Neural cell (in vitro differentiated cells): ENCODE measurements at regions not wholly inside any gene's neighbourhood (a gene's known extent, or its start where the extent isn't known, plus 50 kb on each side); places are given as distances from the start of the nearest gene placed in this dataset.
"Not testable (repeated sequence)": the region's sequence is repeated elsewhere in the genome, so short reads cannot be mapped to it uniquely, and the experiment has no call there.

Experiments used
- H2AFZ ChIP-seq: fragments of 200-600, 300-800 bp; sonication (generic), shearing (Covaris generic); 2 replicates; pipeline ENCODE4 v1.6.0; 2014; ENCODE audit warnings: low read depth, mild to moderate bottlenecking, antibody characterized with exemption, low read length, moderate library complexity
- H3F3A ChIP-seq: fragments of 200-600 bp; shearing (Covaris generic); 2 replicates; pipeline ENCODE4 v1.6.1; 2016; ENCODE audit warnings: mild to moderate bottlenecking, moderate library complexity, mixed read lengths, antibody characterized with exemption, low read length; ENCODE audit not compliant: insufficient read depth, poor library complexity, severe bottlenecking
- H3K27ac ChIP-seq: fragments of 200-600, 300-800 bp; sonication (generic), shearing (Covaris generic); 2 replicates; pipeline ENCODE4 v1.5.1; 2014; ENCODE audit warnings: mild to moderate bottlenecking, low read length, moderate library complexity
- H3K27me3 ChIP-seq: fragments of 300-800, 200-600 bp; sonication (generic), shearing (Covaris generic); 2 replicates; pipeline ENCODE4 v1.6.0; 2014; ENCODE audit warnings: mild to moderate bottlenecking, low read depth, low read length, moderate library complexity; ENCODE audit not compliant: insufficient read depth
- H3K36me3 ChIP-seq: fragments of 300-800, 200-600 bp; sonication (generic), shearing (Covaris generic); 2 replicates; pipeline ENCODE4 v1.5.1; 2014; ENCODE audit warnings: mild to moderate bottlenecking, antibody characterized with exemption, low read length, moderate library complexity; ENCODE audit not compliant: insufficient read depth
- H3K4me2 ChIP-seq: fragments of 300-800, 200-600 bp; sonication (generic), shearing (Covaris generic); 2 replicates; pipeline ENCODE4 v1.6.0; 2014; ENCODE audit warnings: mild to moderate bottlenecking, low read length
- H3K4me3 ChIP-seq: fragments of 300-800, 200-600 bp; sonication (generic), shearing (Covaris generic); 2 replicates; pipeline ENCODE4 v1.5.1; 2014; ENCODE audit warnings: mild to moderate bottlenecking, low read length, moderate library complexity
- H3K79me2 ChIP-seq: fragments of 200-600 bp; shearing (Covaris generic); replicated peaks from 2 replicates; pipeline ENCODE4 v1.6.0; 2014; ENCODE audit warnings: mild to moderate bottlenecking, low read length, moderate library complexity; ENCODE audit not compliant: insufficient read depth
- H3K9ac ChIP-seq: fragments of 300-800, 200-600 bp; sonication (generic), shearing (Covaris generic); 2 replicates; pipeline ENCODE4 v1.6.1; 2016; ENCODE audit warnings: mild to moderate bottlenecking, low read length, mixed read lengths
- H3K9me2 ChIP-seq: fragments of 200-600 bp; shearing (Covaris generic); 2 replicates; pipeline ENCODE4 v1.6.1; 2016; ENCODE audit warnings: mild to moderate bottlenecking, low read length, mixed read lengths; ENCODE audit not compliant: insufficient read depth
- H3K9me3 ChIP-seq: fragments of 200-600, 300-800 bp; sonication (generic), shearing (Covaris generic); 2 replicates; pipeline ENCODE4 v1.6.1; 2016; ENCODE audit warnings: mild to moderate bottlenecking, mixed run types, low read length, moderate library complexity, mixed read lengths
- H4K20me1 ChIP-seq: fragments of 200-600 bp; shearing (Covaris generic); 2 replicates; pipeline ENCODE4 v1.6.1; 2016; ENCODE audit warnings: mild to moderate bottlenecking, mixed run types; ENCODE audit not compliant: insufficient read depth

- not testable (repeated sequence) for H3F3A ChIP-seq, H4K20me1 ChIP-seq, H3K27me3 ChIP-seq, H3K9ac ChIP-seq, H3K79me2 ChIP-seq, H3K9me2 ChIP-seq, H3K27ac ChIP-seq, H3K4me3 ChIP-seq, H2AFZ ChIP-seq, H3K36me3 ChIP-seq, H3K4me2 ChIP-seq, H3K9me3 ChIP-seq
Observed at GRCh38 chr1:83239568-83239967, 759.4 kb downstream of the TTLL7 start.

- H3K27ac ChIP-seq, H3K9me3 ChIP-seq, H3K79me2 ChIP-seq, H3K27me3 ChIP-seq, H2AFZ ChIP-seq, H3K36me3 ChIP-seq, H3K9me2 ChIP-seq, H3K4me2 ChIP-seq, H3K9ac ChIP-seq, H4K20me1 ChIP-seq, H3K4me3 ChIP-seq, H3F3A ChIP-seq: not testable (repeated sequence)
Observed at GRCh38 chr1:83238654-83239053, 760.3 kb downstream of the TTLL7 start.

- H3K27me3 ChIP-seq, H3K9ac ChIP-seq, H3K4me2 ChIP-seq, H3F3A ChIP-seq, H3K36me3 ChIP-seq, H3K27ac ChIP-seq, H3K9me3 ChIP-seq, H3K9me2 ChIP-seq, H2AFZ ChIP-seq, H4K20me1 ChIP-seq, H3K4me3 ChIP-seq, H3K79me2 ChIP-seq: not testable (repeated sequence)
Observed at GRCh38 chr1:83219788-83220187, 779.1 kb downstream of the TTLL7 start.

GRCh38 chr1:83218036-83218716 lies 780.8 kb downstream of the TTLL7 start:
- H3K4me2 ChIP-seq, H4K20me1 ChIP-seq, H3K79me2 ChIP-seq, H3K4me3 ChIP-seq, H3F3A ChIP-seq, H3K27me3 ChIP-seq, H3K9me3 ChIP-seq, H3K36me3 ChIP-seq, H3K9me2 ChIP-seq, H3K9ac ChIP-seq, H2AFZ ChIP-seq, H3K27ac ChIP-seq: not testable (repeated sequence)

GRCh38 chr1:83214317-83214716 lies 784.6 kb downstream of the TTLL7 start:
- not testable (repeated sequence) for H3K36me3 ChIP-seq, H3K27ac ChIP-seq

GRCh38 chr1:83213648-83214047 lies 785.3 kb downstream of the TTLL7 start:
- not testable (repeated sequence) for H3K79me2 ChIP-seq, H4K20me1 ChIP-seq, H3K9me3 ChIP-seq, H3K4me2 ChIP-seq, H3K9me2 ChIP-seq, H3F3A ChIP-seq, H3K4me3 ChIP-seq, H3K36me3 ChIP-seq, H2AFZ ChIP-seq, H3K27me3 ChIP-seq, H3K9ac ChIP-seq, H3K27ac ChIP-seq

More at GRCh38 chr1:83214317-83214716, 784.6 kb downstream of the TTLL7 start:
- H4K20me1 ChIP-seq, H3K9me2 ChIP-seq, H3K9me3 ChIP-seq, H3K4me2 ChIP-seq, H3K9ac ChIP-seq, H3F3A ChIP-seq, H3K79me2 ChIP-seq, H2AFZ ChIP-seq, H3K4me3 ChIP-seq, H3K27me3 ChIP-seq: not testable (repeated sequence)

GRCh38 chr1:83212033-83212432 lies 786.9 kb downstream of the TTLL7 start:
- H3K4me2 ChIP-seq, H3K36me3 ChIP-seq, H3K4me3 ChIP-seq, H3K27me3 ChIP-seq, H3K9me2 ChIP-seq, H2AFZ ChIP-seq, H3K27ac ChIP-seq, H3K9me3 ChIP-seq, H4K20me1 ChIP-seq, H3F3A ChIP-seq, H3K9ac ChIP-seq, H3K79me2 ChIP-seq: not testable (repeated sequence)

GRCh38 chr1:83208540-83208939 lies 790.4 kb downstream of the TTLL7 start:
- not testable (repeated sequence) for H3K27me3 ChIP-seq, H3K4me3 ChIP-seq, H3K79me2 ChIP-seq, H4K20me1 ChIP-seq, H2AFZ ChIP-seq, H3K9ac ChIP-seq, H3F3A ChIP-seq, H3K9me2 ChIP-seq, H3K4me2 ChIP-seq, H3K9me3 ChIP-seq, H3K36me3 ChIP-seq, H3K27ac ChIP-seq
